HUES6 (cell line): ENCODE measurements at regions not wholly inside any gene's neighbourhood (a gene's known extent, or its start where the extent isn't known, plus 50 kb on each side); places are given as distances from the start of the nearest gene placed in this dataset.
"Not testable (repeated sequence)": the region's sequence is repeated elsewhere in the genome, so short reads cannot be mapped to it uniquely, and the experiment has no call there.

Experiments
- H3K27ac ChIP-seq: 2 replicates; pipeline ENCODE4 v1.7.0; 2013; ENCODE audit warnings: low read depth, mild to moderate bottlenecking, low read length, inconsistent platforms
- H3K27me3 ChIP-seq: 2 replicates; pipeline ENCODE4 v1.6.1; 2013; ENCODE audit warnings: low read length; ENCODE audit not compliant: control insufficient read depth, insufficient read depth
- H3K36me3 ChIP-seq: 2 replicates; pipeline ENCODE4 v1.6.1; 2013; ENCODE audit warnings: low read length; ENCODE audit not compliant: control insufficient read depth, insufficient read depth
- H3K4me1 ChIP-seq: 2 replicates; pipeline ENCODE4 v1.6.1; 2013; ENCODE audit warnings: low read length; ENCODE audit not compliant: control insufficient read depth, insufficient read depth
- H3K4me3 ChIP-seq: 2 replicates; pipeline ENCODE4 v1.5.1; 2013; ENCODE audit warnings: low read depth, low read length
- H3K9ac ChIP-seq: one replicate; pipeline ENCODE4 v1.6.1; 2013; ENCODE audit warnings: mild to moderate bottlenecking, low read length
- H3K9me3 ChIP-seq: 2 replicates; pipeline ENCODE4 v1.6.1; 2013; ENCODE audit warnings: low read depth, low read length; ENCODE audit not compliant: control insufficient read depth, insufficient read depth

DNA sequence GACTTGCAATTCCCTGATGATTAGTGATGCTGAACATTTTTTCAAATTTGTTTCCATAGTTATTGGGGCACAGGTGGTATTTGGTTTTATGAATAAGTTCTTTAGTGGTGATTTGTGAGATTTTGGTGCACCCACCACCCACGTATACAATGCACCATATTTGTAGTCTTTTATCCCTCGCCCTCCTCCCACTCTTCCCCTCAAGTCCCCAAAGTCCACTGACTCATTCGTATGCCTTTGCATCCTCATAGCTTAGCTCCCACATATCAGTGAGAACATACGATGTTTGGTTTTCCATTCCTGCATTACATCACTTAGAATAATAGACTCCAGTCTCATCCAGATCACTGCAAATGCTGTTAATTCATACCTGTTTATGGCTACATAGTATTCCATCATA is 167.3 kb downstream of the MYLK4 start:
- no peaks in the 10 kb centered on the region for H3K27me3 ChIP-seq

DNA sequence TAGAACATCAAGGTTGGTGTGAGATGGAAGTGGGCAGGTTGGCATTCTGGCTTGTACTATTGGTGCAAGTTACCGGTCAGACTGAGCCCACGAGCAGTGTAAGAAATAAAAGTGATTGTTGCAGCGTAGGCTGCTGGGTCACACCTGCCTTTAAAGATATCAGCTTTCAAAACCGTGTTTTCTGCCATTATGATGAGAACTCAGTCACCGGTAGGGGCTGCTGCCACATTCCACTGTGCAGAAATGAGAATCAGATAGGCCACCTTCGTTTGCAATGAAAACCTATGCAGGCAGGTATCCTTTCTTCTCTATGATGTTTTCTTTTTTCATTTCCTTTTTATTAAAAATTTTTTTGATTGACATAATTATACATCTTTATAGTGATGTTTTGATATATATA is 168.5 kb downstream of the MYLK4 start:
- no peak overlapping the region for H3K27ac ChIP-seq
- H3K4me1 ChIP-seq: peaks cover 10% of the 10 kb centered on the region
- H3K9me3 ChIP-seq: peaks cover 3% of the 10 kb centered on the region; the same call in 1 of the 2 replicates
- no peak overlapping the region for H3K9ac ChIP-seq
- no peaks in the 10 kb centered on the region for H3K36me3 ChIP-seq
- H3K4me3 ChIP-seq: no peak overlapping the region
- H3K27me3 ChIP-seq: no peaks in the 10 kb centered on the region

More for the DNA sequence above, 167.3 kb downstream of the MYLK4 start:
- Histone ChIP-seq H3K36me3 (no peaks in the 10 kb centered on the region), H3K9ac (no peak overlapping the region), H3K4me1 (peaks cover 10% of the 10 kb centered on the region), H3K27ac (no peak overlapping the region), H3K4me3 (no peak overlapping the region), H3K9me3 (peaks cover 6% of the 10 kb centered on the region; the same call in 1 of the 2 replicates)

GRCh38 chr6:2581611-2582010 is 169.1 kb downstream of the MYLK4 start:
- no peaks in the 10 kb centered on the region for H3K36me3 ChIP-seq
- H3K9me3 ChIP-seq: no peaks in the 10 kb centered on the region
- no peaks in the 10 kb centered on the region for H3K27me3 ChIP-seq
- peaks cover 10% of the 10 kb centered on the region for H3K4me1 ChIP-seq
- H3K9ac ChIP-seq: no peak overlapping the region
- no peak overlapping the region for H3K27ac ChIP-seq
- no peak overlapping the region for H3K4me3 ChIP-seq

DNA sequence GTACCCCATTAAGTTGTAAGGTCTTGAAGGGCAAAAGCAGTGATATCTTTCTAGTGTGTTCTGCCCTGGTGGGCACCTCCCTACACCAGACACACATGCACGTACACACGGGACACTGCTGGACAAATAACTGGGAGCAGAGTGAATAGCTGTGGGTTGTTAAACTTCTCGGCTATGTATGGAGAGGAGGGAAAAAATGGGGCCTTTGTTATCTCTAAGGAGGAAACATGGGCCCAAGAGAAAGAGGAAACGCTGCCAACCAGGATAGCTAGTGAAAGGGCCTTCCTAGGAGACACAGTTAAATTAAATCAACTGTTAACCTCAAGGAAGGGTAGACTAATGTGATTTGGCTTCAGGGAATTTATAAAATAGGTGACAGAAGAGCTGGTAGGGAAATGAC is 169.7 kb downstream of the MYLK4 start:
- H3K36me3 ChIP-seq: no peaks in the 10 kb centered on the region
- H3K9me3 ChIP-seq: no peaks in the 10 kb centered on the region
- H3K4me1 ChIP-seq: peaks cover 10% of the 10 kb centered on the region
- no peaks in the 10 kb centered on the region for H3K27me3 ChIP-seq
- H3K27ac ChIP-seq: no peak overlapping the region
- no peak overlapping the region for H3K9ac ChIP-seq
- no peak overlapping the region for H3K4me3 ChIP-seq

- Histone ChIP-seq H3K27ac (no peak overlapping the region), H3K9ac (no peak overlapping the region), H3K4me1 (peaks cover 10% of the 10 kb centered on the region), H3K4me3 (no peak overlapping the region), H3K9me3 (no peaks in the 10 kb centered on the region), H3K36me3 (no peaks in the 10 kb centered on the region), H3K27me3 (no peaks in the 10 kb centered on the region)
These were observed 170.7 kb downstream of the MYLK4 start for GRCh38 chr6:2579804-2580570.

GRCh38 chr6:2579241-2579761 is 171.4 kb downstream of the MYLK4 start:
- H3K36me3 ChIP-seq: no peaks in the 10 kb centered on the region
- no peak overlapping the region for H3K27ac ChIP-seq
- H3K9me3 ChIP-seq: no peaks in the 10 kb centered on the region; the same call in 1 of the 2 replicates
- H3K27me3 ChIP-seq: no peaks in the 10 kb centered on the region
- no peak overlapping the region for H3K4me3 ChIP-seq
- H3K4me1 ChIP-seq: peaks cover 10% of the 10 kb centered on the region
- H3K9ac ChIP-seq: no peak overlapping the region

GRCh38 chr6:2578767-2579166 is 172.0 kb downstream of the MYLK4 start:
- Histone ChIP-seq H3K27ac (no peak overlapping the region), H3K4me3 (no peak overlapping the region), H3K9ac (no peak overlapping the region), H3K27me3 (no peaks in the 10 kb centered on the region), H3K9me3 (no peaks in the 10 kb centered on the region; the same call in 1 of the 2 replicates), H3K36me3 (no peaks in the 10 kb centered on the region), H3K4me1 (peaks cover 10% of the 10 kb centered on the region)

DNA sequence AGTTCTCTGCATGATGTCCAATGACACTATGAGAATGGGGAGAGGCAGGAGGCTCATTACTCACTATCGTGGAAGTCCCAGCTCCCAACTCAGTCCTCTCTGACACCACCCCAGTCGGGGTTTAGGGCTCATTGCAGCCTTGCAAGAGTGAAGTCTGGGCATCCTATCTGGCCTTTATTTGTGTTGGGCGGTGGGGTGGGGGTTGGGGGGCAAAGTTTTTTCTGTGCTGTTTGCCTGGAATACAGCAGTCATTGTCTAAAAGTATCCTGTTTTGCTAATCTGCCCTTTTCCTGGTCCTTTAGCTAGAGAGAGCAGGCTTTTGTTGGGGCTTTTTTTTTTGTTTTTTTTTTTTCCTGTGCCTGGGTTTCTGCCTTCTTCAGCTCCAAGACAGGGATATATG is 174.2 kb downstream of the MYLK4 start:
- H3K9ac ChIP-seq: no peak overlapping the region
- H3K36me3 ChIP-seq: no peaks in the 10 kb centered on the region
- H3K27ac ChIP-seq: no peak overlapping the region
- H3K27me3 ChIP-seq: no peaks in the 10 kb centered on the region
- H3K9me3 ChIP-seq: no peaks in the 10 kb centered on the region; the same call in 1 of the 2 replicates
- H3K4me3 ChIP-seq: no peak overlapping the region
- H3K4me1 ChIP-seq: peaks cover 6% of the 10 kb centered on the region

- H3K27me3 ChIP-seq: no peaks in the 10 kb centered on the region
- no peak overlapping the region for H3K4me3 ChIP-seq
- no peaks in the 10 kb centered on the region; the same call in 1 of the 2 replicates for H3K9me3 ChIP-seq
- H3K27ac ChIP-seq: no peak overlapping the region
- no peaks in the 10 kb centered on the region for H3K36me3 ChIP-seq
- H3K4me1 ChIP-seq: no peaks in the 10 kb centered on the region
- no peak overlapping the region for H3K9ac ChIP-seq
These were observed 175.5 kb downstream of the MYLK4 start for GRCh38 chr6:2575236-2575635.

GRCh38 chr6:2569420-2569819 is 181.3 kb downstream of the MYLK4 start:
- not testable (repeated sequence) for H3K9ac ChIP-seq, H3K4me3 ChIP-seq, H3K36me3 ChIP-seq, H3K27ac ChIP-seq, H3K4me1 ChIP-seq, H3K27me3 ChIP-seq, H3K9me3 ChIP-seq

- no peaks in the 10 kb centered on the region for H3K27me3 ChIP-seq
- H3K9me3 ChIP-seq: peaks cover 4% of the 10 kb centered on the region; the same call in 1 of the 2 replicates
- no peaks in the 10 kb centered on the region for H3K36me3 ChIP-seq
- no peak overlapping the region for H3K27ac ChIP-seq
- no peak overlapping the region for H3K9ac ChIP-seq
- no peak overlapping the region for H3K4me3 ChIP-seq
- H3K4me1 ChIP-seq: no peaks in the 10 kb centered on the region
These were observed 184.7 kb downstream of the MYLK4 start for GRCh38 chr6:2566048-2566447.
